GM23338 (cell line): ENCODE measurements at regions not wholly inside any gene's neighbourhood (a gene's known extent, or its start where the extent isn't known, plus 50 kb on each side); places are given as distances from the start of the nearest gene placed in this dataset.

Experiments used
- ATAC-seq: fragments of 200-7000 bp; cut with Tn5 transposase; 3 replicates; pipeline ENCODE4 v1.9.1; 2020
- DNase-seq: peaks from one replicate; pipeline ENCODE4 v3.0.0-alpha.2; 2015; ENCODE audit warnings: low spot score
- H2AFZ ChIP-seq: fragments of 200-600 bp; sonication (generic); 2 replicates; pipeline ENCODE4 v1.8.0; 2016; ENCODE audit warnings: antibody characterized with exemption, mild to moderate bottlenecking, moderate library complexity
- H3F3A ChIP-seq: fragments of 200-600 bp; sonication (generic); replicated peaks from 2 replicates; pipeline ENCODE4 v1.8.0; 2017; ENCODE audit warnings: antibody characterized with exemption, mixed run types, low read depth
- H3K27ac ChIP-seq: fragments of 200-600 bp; sonication (generic); 2 replicates; pipeline ENCODE4 v1.6.1; 2016; ENCODE audit warnings: low read depth
- H3K27me3 ChIP-seq: fragments of 200-600 bp; sonication (generic); 2 replicates; pipeline ENCODE4 v1.8.0; 2016; ENCODE audit warnings: mild to moderate bottlenecking, mixed run types, moderate library complexity; ENCODE audit not compliant: insufficient read depth
- H3K36me3 ChIP-seq: fragments of 200-600 bp; sonication (generic); 2 replicates; pipeline ENCODE4 v1.8.0; 2016; ENCODE audit warnings: mild to moderate bottlenecking; ENCODE audit not compliant: insufficient read depth
- H3K4me1 ChIP-seq: fragments of 200-600 bp; sonication (generic); 2 replicates; pipeline ENCODE4 v1.8.0; 2016; ENCODE audit warnings: mild to moderate bottlenecking, moderate library complexity; ENCODE audit not compliant: insufficient read depth
- H3K4me2 ChIP-seq: fragments of 200-600 bp; sonication (generic); 2 replicates; pipeline ENCODE4 v1.7.1; 2017; ENCODE audit warnings: mixed run types
- H3K4me3 ChIP-seq: fragments of 200-600 bp; sonication (generic); 2 replicates; pipeline ENCODE4 v1.6.1; 2016; ENCODE audit warnings: mixed run types
- H3K79me2 ChIP-seq: fragments of 200-600 bp; sonication (generic); replicated peaks from 2 replicates; pipeline ENCODE4 v1.8.0; 2017; ENCODE audit warnings: mild to moderate bottlenecking; ENCODE audit not compliant: insufficient read depth
- H3K9me2 ChIP-seq: fragments of 200-600 bp; sonication (generic); 2 replicates; pipeline ENCODE4 v1.8.0; 2017; ENCODE audit not compliant: insufficient read depth
- H4K20me1 ChIP-seq: fragments of 200-600 bp; sonication (generic); replicated peaks from 2 replicates; pipeline ENCODE4 v1.8.0; 2017; ENCODE audit warnings: mild to moderate bottlenecking; ENCODE audit not compliant: insufficient read depth
- H3K27ac Mint-ChIP-seq: 2 replicates; pipeline ENCODE4 v1.8.0; 2020; ENCODE audit warnings: inconsistent platforms, mild to moderate bottlenecking, moderate library complexity, mixed read lengths
- H3K27me3 Mint-ChIP-seq: 3 replicates; pipeline ENCODE4 v1.8.0; 2022; ENCODE audit warnings: low read depth, mild to moderate bottlenecking, moderate library complexity, mixed read lengths, inconsistent platforms; ENCODE audit not compliant: insufficient read depth, poor library complexity
- H3K36me3 Mint-ChIP-seq: 3 replicates; pipeline ENCODE4 v1.8.0; 2021; ENCODE audit warnings: low read depth, mild to moderate bottlenecking, inconsistent platforms, moderate library complexity, mixed read lengths
- H3K4me1 Mint-ChIP-seq: 3 replicates; pipeline ENCODE4 v1.8.0; 2020; ENCODE audit warnings: mild to moderate bottlenecking, inconsistent platforms, mixed read lengths
- H3K4me3 Mint-ChIP-seq: 3 replicates; pipeline ENCODE4 v1.8.0; 2021; ENCODE audit warnings: moderate library complexity, mild to moderate bottlenecking, inconsistent platforms, mixed read lengths
- H3K9me3 Mint-ChIP-seq: 3 replicates; pipeline ENCODE4 v1.8.0; 2020; ENCODE audit warnings: moderate library complexity, mild to moderate bottlenecking, inconsistent platforms, mixed read lengths
- EZH2 ChIP-seq: fragments of 200-600 bp; sonication (generic); IDR thresholded peaks from one replicate; pipeline ENCODE4 v1.8.0; 2017; ENCODE audit warnings: antibody characterized with exemption, mild to moderate bottlenecking, low read depth; ENCODE audit not compliant: unreplicated experiment
- NANOG ChIP-seq: IDR thresholded peaks from 2 replicates; pipeline ENCODE4 v1.6.1; 2016; ENCODE audit warnings: antibody characterized with exemption, borderline replicate concordance
- POLR2AphosphoS5 ChIP-seq: IDR thresholded peaks from 2 replicates; pipeline ENCODE4 v1.6.1; 2016; ENCODE audit warnings: antibody characterized with exemption, low read depth
- STAT1 ChIP-seq: IDR thresholded peaks from one replicate; pipeline ENCODE4 v1.6.1; 2016; ENCODE audit warnings: antibody characterized with exemption; ENCODE audit not compliant: unreplicated experiment
- ZNF114 ChIP-seq: fragments of 250-450 bp; sonication (Bioruptor Pico); IDR thresholded peaks from 2 replicates; pipeline ENCODE4 v1.5.0; 2020; ENCODE audit warnings: mild to moderate bottlenecking, moderate library complexity
- TF ChIP-seq, protein P1 (sequence below): IDR thresholded peaks from one replicate; pipeline ENCODE4 v1.6.1; 2018; ENCODE audit warnings: antibody characterized with exemption; ENCODE audit not compliant: unreplicated experiment
- TF ChIP-seq, protein P2 (sequence below): fragments of 250-450 bp; sonication (Bioruptor Pico); IDR thresholded peaks from 2 replicates; pipeline ENCODE4 v1.5.0; 2020; ENCODE audit warnings: mild to moderate bottlenecking, moderate library complexity
- TF ChIP-seq, protein P3 (sequence below), 2 experiments: fragments of 200-600 bp in 1 of 2; sonication (generic) in 1 of 2; conservative IDR thresholded peaks; 2 replicates each; pipeline versions ENCODE4 v1.5.1 to v1.6.1; 2016 to 2017; ENCODE audit warnings: antibody characterized with exemption in 2 of 2, low read depth in 2 of 2, mild to moderate bottlenecking in 2 of 2, moderate library complexity in 1 of 2
- TF ChIP-seq, protein P4 (sequence below): IDR thresholded peaks from 2 replicates; pipeline ENCODE4 v1.6.1; 2016; ENCODE audit warnings: antibody characterized with exemption

DNA sequence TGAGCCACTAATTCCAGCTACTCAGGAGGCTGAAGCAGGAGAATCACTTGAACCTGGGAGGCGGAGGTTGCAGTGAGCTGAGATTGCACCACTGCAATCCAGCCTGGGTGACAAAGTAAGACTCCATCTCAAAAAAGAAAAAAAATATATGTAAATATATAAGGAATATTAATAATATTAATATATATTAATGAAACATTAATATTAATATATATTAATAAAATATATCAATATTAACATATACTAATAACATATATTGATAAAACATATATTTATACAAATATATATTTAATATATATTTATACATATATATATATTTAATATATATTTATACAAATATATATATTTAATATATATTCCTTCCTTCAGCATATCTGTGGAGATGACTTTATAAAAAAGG lies 338.0 kb downstream of the NPIPA8 start (continued):
- TF ChIP-seq, protein P1, sequence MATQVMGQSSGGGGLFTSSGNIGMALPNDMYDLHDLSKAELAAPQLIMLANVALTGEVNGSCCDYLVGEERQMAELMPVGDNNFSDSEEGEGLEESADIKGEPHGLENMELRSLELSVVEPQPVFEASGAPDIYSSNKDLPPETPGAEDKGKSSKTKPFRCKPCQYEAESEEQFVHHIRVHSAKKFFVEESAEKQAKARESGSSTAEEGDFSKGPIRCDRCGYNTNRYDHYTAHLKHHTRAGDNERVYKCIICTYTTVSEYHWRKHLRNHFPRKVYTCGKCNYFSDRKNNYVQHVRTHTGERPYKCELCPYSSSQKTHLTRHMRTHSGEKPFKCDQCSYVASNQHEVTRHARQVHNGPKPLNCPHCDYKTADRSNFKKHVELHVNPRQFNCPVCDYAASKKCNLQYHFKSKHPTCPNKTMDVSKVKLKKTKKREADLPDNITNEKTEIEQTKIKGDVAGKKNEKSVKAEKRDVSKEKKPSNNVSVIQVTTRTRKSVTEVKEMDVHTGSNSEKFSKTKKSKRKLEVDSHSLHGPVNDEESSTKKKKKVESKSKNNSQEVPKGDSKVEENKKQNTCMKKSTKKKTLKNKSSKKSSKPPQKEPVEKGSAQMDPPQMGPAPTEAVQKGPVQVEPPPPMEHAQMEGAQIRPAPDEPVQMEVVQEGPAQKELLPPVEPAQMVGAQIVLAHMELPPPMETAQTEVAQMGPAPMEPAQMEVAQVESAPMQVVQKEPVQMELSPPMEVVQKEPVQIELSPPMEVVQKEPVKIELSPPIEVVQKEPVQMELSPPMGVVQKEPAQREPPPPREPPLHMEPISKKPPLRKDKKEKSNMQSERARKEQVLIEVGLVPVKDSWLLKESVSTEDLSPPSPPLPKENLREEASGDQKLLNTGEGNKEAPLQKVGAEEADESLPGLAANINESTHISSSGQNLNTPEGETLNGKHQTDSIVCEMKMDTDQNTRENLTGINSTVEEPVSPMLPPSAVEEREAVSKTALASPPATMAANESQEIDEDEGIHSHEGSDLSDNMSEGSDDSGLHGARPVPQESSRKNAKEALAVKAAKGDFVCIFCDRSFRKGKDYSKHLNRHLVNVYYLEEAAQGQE: no peak
- TF ChIP-seq NANOG: no peak
- TF ChIP-seq, protein P2, sequence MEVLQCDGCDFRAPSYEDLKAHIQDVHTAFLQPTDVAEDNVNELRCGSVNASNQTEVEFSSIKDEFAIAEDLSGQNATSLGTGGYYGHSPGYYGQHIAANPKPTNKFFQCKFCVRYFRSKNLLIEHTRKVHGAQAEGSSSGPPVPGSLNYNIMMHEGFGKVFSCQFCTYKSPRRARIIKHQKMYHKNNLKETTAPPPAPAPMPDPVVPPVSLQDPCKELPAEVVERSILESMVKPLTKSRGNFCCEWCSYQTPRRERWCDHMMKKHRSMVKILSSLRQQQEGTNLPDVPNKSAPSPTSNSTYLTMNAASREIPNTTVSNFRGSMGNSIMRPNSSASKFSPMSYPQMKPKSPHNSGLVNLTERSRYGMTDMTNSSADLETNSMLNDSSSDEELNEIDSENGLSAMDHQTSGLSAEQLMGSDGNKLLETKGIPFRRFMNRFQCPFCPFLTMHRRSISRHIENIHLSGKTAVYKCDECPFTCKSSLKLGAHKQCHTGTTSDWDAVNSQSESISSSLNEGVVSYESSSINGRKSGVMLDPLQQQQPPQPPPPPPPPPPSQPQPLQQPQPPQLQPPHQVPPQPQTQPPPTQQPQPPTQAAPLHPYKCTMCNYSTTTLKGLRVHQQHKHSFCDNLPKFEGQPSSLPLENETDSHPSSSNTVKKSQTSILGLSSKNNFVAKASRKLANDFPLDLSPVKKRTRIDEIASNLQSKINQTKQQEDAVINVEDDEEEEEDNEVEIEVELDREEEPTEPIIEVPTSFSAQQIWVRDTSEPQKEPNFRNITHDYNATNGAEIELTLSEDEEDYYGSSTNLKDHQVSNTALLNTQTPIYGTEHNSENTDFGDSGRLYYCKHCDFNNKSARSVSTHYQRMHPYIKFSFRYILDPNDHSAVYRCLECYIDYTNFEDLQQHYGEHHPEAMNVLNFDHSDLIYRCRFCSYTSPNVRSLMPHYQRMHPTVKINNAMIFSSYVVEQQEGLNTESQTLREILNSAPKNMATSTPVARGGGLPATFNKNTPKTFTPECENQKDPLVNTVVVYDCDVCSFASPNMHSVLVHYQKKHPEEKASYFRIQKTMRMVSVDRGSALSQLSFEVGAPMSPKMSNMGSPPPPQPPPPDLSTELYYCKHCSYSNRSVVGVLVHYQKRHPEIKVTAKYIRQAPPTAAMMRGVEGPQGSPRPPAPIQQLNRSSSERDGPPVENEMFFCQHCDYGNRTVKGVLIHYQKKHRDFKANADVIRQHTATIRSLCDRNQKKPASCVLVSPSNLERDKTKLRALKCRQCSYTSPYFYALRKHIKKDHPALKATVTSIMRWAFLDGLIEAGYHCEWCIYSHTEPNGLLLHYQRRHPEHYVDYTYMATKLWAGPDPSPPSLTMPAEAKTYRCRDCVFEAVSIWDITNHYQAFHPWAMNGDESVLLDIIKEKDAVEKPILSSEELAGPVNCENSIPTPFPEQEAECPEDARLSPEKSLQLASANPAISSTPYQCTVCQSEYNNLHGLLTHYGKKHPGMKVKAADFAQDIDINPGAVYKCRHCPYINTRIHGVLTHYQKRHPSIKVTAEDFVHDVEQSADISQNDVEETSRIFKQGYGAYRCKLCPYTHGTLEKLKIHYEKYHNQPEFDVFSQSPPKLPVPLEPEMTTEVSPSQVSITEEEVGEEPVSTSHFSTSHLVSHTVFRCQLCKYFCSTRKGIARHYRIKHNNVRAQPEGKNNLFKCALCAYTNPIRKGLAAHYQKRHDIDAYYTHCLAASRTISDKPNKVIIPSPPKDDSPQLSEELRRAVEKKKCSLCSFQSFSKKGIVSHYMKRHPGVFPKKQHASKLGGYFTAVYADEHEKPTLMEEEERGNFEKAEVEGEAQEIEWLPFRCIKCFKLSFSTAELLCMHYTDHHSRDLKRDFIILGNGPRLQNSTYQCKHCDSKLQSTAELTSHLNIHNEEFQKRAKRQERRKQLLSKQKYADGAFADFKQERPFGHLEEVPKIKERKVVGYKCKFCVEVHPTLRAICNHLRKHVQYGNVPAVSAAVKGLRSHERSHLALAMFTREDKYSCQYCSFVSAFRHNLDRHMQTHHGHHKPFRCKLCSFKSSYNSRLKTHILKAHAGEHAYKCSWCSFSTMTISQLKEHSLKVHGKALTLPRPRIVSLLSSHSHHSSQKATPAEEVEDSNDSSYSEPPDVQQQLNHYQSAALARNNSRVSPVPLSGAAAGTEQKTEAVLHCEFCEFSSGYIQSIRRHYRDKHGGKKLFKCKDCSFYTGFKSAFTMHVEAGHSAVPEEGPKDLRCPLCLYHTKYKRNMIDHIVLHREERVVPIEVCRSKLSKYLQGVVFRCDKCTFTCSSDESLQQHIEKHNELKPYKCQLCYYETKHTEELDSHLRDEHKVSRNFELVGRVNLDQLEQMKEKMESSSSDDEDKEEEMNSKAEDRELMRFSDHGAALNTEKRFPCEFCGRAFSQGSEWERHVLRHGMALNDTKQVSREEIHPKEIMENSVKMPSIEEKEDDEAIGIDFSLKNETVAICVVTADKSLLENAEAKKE (CRISPR knock-in tag): no peak
- TF ChIP-seq POLR2AphosphoS5: no peak

DNA sequence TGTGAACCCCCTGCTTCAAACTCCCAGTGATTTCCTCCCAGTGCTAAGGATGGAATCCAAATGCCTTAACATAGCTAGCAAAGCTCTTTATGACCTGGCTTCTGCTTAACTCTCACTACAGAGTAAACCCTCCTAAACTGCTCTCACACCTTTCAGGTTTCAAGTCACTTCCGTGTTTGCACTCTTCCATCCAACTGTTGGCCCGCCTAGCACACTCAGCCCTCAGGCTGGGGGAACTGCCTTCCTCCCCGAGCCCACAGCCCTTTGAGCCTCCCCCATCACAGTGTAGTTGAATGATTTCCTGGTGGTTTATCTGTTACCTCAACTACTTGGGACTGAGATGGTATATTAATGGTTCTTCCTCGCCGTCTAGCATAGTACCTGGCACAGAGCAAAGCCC lies 342.5 kb downstream of the NPIPA8 start:
- H3K79me2 ChIP-seq: no peaks in the 10 kb centered on the region
- no peaks in the 10 kb centered on the region for H3K27me3 ChIP-seq
- no peak overlapping the region for H3K27ac ChIP-seq
- DNase-seq (no peak), ATAC-seq (no peak)
- H3K9me2 ChIP-seq: no peaks in the 10 kb centered on the region
- H3F3A ChIP-seq: no peaks in the 10 kb centered on the region
- no peaks in the 10 kb centered on the region for H3K36me3 ChIP-seq
- H3K4me1 ChIP-seq: peaks cover 4% of the 10 kb centered on the region; the same call in 1 of the 2 replicates
- Mint-ChIP-seq H3K9me3 (no peaks in the 10 kb centered on the region), H3K4me1 (peaks cover 10% of the 10 kb centered on the region), H3K27ac (no peak overlapping the region), H3K36me3 (no peaks in the 10 kb centered on the region), H3K4me3 (no peak overlapping the region), H3K27me3 (no peaks in the 10 kb centered on the region)
- H4K20me1 ChIP-seq: no peaks in the 10 kb centered on the region
- H3K4me3 ChIP-seq: no peak overlapping the region
- no peak overlapping the region for H3K4me2 ChIP-seq
- H2AFZ ChIP-seq: no peak overlapping the region
- TF ChIP-seq ZNF114 (CRISPR knock-in tag): no peak
- TF ChIP-seq, protein P3, sequence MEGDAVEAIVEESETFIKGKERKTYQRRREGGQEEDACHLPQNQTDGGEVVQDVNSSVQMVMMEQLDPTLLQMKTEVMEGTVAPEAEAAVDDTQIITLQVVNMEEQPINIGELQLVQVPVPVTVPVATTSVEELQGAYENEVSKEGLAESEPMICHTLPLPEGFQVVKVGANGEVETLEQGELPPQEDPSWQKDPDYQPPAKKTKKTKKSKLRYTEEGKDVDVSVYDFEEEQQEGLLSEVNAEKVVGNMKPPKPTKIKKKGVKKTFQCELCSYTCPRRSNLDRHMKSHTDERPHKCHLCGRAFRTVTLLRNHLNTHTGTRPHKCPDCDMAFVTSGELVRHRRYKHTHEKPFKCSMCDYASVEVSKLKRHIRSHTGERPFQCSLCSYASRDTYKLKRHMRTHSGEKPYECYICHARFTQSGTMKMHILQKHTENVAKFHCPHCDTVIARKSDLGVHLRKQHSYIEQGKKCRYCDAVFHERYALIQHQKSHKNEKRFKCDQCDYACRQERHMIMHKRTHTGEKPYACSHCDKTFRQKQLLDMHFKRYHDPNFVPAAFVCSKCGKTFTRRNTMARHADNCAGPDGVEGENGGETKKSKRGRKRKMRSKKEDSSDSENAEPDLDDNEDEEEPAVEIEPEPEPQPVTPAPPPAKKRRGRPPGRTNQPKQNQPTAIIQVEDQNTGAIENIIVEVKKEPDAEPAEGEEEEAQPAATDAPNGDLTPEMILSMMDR (conservative IDR thresholded peaks at IDR 0.05; ENCODE audit: low read depth in 2 of 2): no peak
- no peak for TF ChIP-seq POLR2AphosphoS5
- no peak for TF ChIP-seq STAT1
- TF ChIP-seq, protein P1: no peak
- TF ChIP-seq EZH2: no peak
- TF ChIP-seq, protein P4, sequence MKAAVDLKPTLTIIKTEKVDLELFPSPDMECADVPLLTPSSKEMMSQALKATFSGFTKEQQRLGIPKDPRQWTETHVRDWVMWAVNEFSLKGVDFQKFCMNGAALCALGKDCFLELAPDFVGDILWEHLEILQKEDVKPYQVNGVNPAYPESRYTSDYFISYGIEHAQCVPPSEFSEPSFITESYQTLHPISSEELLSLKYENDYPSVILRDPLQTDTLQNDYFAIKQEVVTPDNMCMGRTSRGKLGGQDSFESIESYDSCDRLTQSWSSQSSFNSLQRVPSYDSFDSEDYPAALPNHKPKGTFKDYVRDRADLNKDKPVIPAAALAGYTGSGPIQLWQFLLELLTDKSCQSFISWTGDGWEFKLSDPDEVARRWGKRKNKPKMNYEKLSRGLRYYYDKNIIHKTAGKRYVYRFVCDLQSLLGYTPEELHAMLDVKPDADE: no peak
